ENCODE measurements at regions not wholly inside any gene's neighbourhood (a gene's known extent, or its start where the extent isn't known, plus 50 kb on each side); places are given as distances from the start of the nearest gene placed in this dataset.

GRCh38 chr1:25163986-25164385 is 68.3 kb downstream of the SYF2 start:
- TF ChIP-seq CTCF (IDR thresholded peaks at IDR 0.05; ENCODE audit: borderline replicate concordance, insufficient read depth, low read depth, low read length), result no peak
- no peak overlapping the region for H3K4me3 ChIP-seq (ENCODE audit: low read depth, low read length)

GRCh38 chr1:25161981-25162380 is 70.3 kb downstream of the SYF2 start:
- no peak overlapping the region for H3K4me3 ChIP-seq (ENCODE audit: low read depth, low read length)
- TF ChIP-seq CTCF (IDR thresholded peaks at IDR 0.05; ENCODE audit: borderline replicate concordance, insufficient read depth, low read depth, low read length), result no peak

GRCh38 chr1:25157846-25158245 is 74.5 kb downstream of the SYF2 start:
- TF ChIP-seq CTCF (IDR thresholded peaks at IDR 0.05; ENCODE audit: borderline replicate concordance, insufficient read depth, low read depth, low read length), result no peak

GRCh38 chr1:25150985-25151495 is 81.3 kb downstream of the SYF2 start:
- no peak overlapping the region for H3K4me3 ChIP-seq (ENCODE audit: low read depth, low read length)
- TF ChIP-seq CTCF (IDR thresholded peaks at IDR 0.05; ENCODE audit: borderline replicate concordance, insufficient read depth, low read depth, low read length), result no peak

More at GRCh38 chr1:25157846-25158245, 74.5 kb downstream of the SYF2 start:
- no peak overlapping the region for H3K4me3 ChIP-seq (ENCODE audit: low read depth, low read length)

- no peak overlapping the region for H3K4me3 ChIP-seq (ENCODE audit: low read depth, low read length)
- peak; percentile 69; the same call in 1 of the 2 replicates for TF ChIP-seq CTCF (IDR thresholded peaks at IDR 0.05; ENCODE audit: borderline replicate concordance, insufficient read depth, low read depth, low read length)
Observed at GRCh38 chr1:25148673-25149300, 83.5 kb downstream of the SYF2 start.

GRCh38 chr1:25146451-25146855 is 85.8 kb downstream of the SYF2 start:
- no peak overlapping the region for H3K4me3 ChIP-seq (ENCODE audit: low read depth, low read length)
- no peak for TF ChIP-seq CTCF (IDR thresholded peaks at IDR 0.05; ENCODE audit: borderline replicate concordance, insufficient read depth, low read depth, low read length)

- no peak overlapping the region for H3K4me3 ChIP-seq (ENCODE audit: low read depth, low read length)
- TF ChIP-seq CTCF (IDR thresholded peaks at IDR 0.05; ENCODE audit: borderline replicate concordance, insufficient read depth, low read depth, low read length), result no peak
Observed at GRCh38 chr1:25145775-25146393, 86.4 kb downstream of the SYF2 start.

Measured in GM12875 (cell line).